Mucosa of descending colon (tissue), 3 donors: ENCODE measurements at regions not wholly inside any gene's neighbourhood (a gene's known extent, or its start where the extent isn't known, plus 50 kb on each side); places are given as distances from the start of the nearest gene placed in this dataset.

ENCODE experiments used
- ATAC-seq: fragments of 200-7000 bp; cut with Tn5 transposase; one replicate; pipeline ENCODE4 v1.9.1; 2020; ENCODE audit warnings: mild to moderate bottlenecking, moderate library complexity
- DNase-seq, 3 donors: peaks; one replicate each; pipeline ENCODE4 v3.0.0-alpha.2; 2020
- H3K36me3 ChIP-seq: fragments of 200-600 bp; one replicate; pipeline ENCODE4 v1.8.0; 2021; ENCODE audit warnings: low read depth, mild to moderate bottlenecking
- H3K4me1 ChIP-seq: fragments of 200-600 bp; one replicate; pipeline ENCODE4 v1.8.0; 2021; ENCODE audit warnings: low read depth, mild to moderate bottlenecking
- H3K4me3 ChIP-seq: fragments of 200-600 bp; one replicate; pipeline ENCODE4 v1.8.0; 2021; ENCODE audit warnings: mild to moderate bottlenecking
- H3K9me3 ChIP-seq: fragments of 200-600 bp; one replicate; pipeline ENCODE4 v1.8.0; 2021; ENCODE audit warnings: mild to moderate bottlenecking
- intact Hi-C, 2 donors: fragments of 100-400 bp; cut with DNase I in 1 of 2; cut with micrococcal nuclease in 1 of 2; formaldehyde crosslinking; loops; one replicate each; pipeline versions ENCODE4 v1.11.0 to v1.11.1; 2022; cut with DNase I, micrococcal nuclease
- TF ChIP-seq, protein P1 (sequence below): fragments of 200-600 bp; IDR thresholded peaks from one replicate; pipeline ENCODE4 v1.8.0; 2022; ENCODE audit warnings: antibody characterized with exemption, mild to moderate bottlenecking
- donor health status: DM: no; HTN: no; CAD: no; lungs with moderate emphysema.
- donor health status: DM: no; HTN: no; CAD: no.
- donor health status: DM: no; HTN: yes; CAD: no.

- Histone ChIP-seq H3K4me3 (no peak overlapping the region), H3K36me3 (no peaks in the 10 kb centered on the region), H3K9me3 (no peaks in the 10 kb centered on the region), H3K4me1 (no peaks in the 10 kb centered on the region)
- TF ChIP-seq, protein P1, sequence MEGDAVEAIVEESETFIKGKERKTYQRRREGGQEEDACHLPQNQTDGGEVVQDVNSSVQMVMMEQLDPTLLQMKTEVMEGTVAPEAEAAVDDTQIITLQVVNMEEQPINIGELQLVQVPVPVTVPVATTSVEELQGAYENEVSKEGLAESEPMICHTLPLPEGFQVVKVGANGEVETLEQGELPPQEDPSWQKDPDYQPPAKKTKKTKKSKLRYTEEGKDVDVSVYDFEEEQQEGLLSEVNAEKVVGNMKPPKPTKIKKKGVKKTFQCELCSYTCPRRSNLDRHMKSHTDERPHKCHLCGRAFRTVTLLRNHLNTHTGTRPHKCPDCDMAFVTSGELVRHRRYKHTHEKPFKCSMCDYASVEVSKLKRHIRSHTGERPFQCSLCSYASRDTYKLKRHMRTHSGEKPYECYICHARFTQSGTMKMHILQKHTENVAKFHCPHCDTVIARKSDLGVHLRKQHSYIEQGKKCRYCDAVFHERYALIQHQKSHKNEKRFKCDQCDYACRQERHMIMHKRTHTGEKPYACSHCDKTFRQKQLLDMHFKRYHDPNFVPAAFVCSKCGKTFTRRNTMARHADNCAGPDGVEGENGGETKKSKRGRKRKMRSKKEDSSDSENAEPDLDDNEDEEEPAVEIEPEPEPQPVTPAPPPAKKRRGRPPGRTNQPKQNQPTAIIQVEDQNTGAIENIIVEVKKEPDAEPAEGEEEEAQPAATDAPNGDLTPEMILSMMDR: no peak
- ATAC-seq (no peak), DNase-seq (no peak)
- intact Hi-C loops: no loop called here
Observed at GRCh38 chr13:106799781-106800335, 231.9 kb upstream of the ARGLU1 start.

- intact Hi-C loops: no loop called here
- Histone ChIP-seq H3K9me3 (no peaks in the 10 kb centered on the region), H3K4me1 (no peaks in the 10 kb centered on the region), H3K4me3 (no peak overlapping the region), H3K36me3 (no peaks in the 10 kb centered on the region)
- TF ChIP-seq, protein P1: no peak
- DNase-seq (no peak), ATAC-seq (no peak)
Observed at GRCh38 chr13:106797081-106797640, 229.2 kb upstream of the ARGLU1 start.

DNA sequence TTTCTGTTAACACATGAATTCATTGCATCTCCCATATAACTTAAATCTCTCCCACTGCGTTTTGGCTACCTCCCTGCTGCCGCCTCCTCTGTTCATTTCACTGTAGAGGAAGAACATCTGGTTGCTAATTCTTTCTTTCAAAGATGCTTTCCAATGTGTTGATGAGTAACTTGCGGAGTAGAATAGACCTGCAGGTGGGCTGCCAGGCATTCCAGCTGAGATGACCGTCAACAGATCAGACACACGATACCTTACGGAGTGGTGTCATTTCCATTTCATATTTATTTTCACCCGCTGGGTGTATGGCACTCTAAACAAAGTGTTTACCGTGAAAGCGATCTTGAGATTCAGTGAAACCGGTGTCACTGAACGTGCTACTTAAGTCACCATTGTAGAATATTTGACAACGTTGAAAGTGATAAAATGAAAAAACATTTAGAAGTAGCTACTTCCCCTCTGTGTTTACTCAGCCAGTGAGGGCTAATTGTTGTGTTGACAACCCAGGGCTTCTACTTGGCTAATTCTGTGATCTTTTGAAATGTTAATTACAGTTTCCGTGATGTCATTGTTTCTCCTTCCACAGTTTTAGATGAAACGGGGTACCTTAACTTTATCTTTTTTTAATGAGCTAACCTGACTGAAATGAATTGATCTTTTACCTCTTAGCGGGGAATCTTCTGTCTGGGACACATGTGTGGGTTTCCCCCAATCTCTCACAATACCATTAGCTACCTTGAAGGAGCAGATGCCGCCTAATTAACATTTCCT is 228.5 kb upstream of the ARGLU1 start:
- H3K4me1 ChIP-seq: no peaks in the 10 kb centered on the region
- no peak for DNase-seq
- H3K4me3 ChIP-seq: no peak overlapping the region
- TF ChIP-seq, protein P1: no peak
- intact Hi-C loops: no loop called here
- no peaks in the 10 kb centered on the region for H3K9me3 ChIP-seq
- no peaks in the 10 kb centered on the region for H3K36me3 ChIP-seq
- no peak for ATAC-seq

DNA sequence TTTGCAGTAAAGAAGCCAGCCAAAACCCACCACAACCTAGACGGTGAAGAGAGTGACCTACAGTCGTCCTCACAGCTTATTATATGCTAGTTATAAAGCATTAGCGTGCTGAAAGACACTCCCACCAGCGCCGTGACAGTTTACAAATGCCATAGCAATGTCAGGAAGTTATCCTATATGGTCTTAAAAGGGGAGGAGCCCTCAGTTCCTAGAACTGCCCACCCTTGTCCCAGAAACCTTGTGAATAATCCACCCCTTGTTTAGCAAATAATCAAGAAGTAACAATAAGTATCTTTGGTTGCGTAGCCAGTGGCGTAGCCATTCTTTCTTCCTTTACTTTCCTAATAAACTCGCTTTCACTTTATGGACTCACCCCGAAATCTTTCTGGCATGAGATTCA is 227.9 kb upstream of the ARGLU1 start:
- ATAC-seq: no peak
- TF ChIP-seq, protein P1: no peak
- DNase-seq: no peak
- no peak overlapping the region for H3K4me3 ChIP-seq
- no peaks in the 10 kb centered on the region for H3K9me3 ChIP-seq
- intact Hi-C loops: no loop called here
- no peaks in the 10 kb centered on the region for H3K4me1 ChIP-seq
- no peaks in the 10 kb centered on the region for H3K36me3 ChIP-seq

GRCh38 chr13:106794117-106794516 is 226.2 kb upstream of the ARGLU1 start:
- ATAC-seq (no peak), DNase-seq (no peak)
- no peak overlapping the region for H3K4me3 ChIP-seq
- no peaks in the 10 kb centered on the region for H3K9me3 ChIP-seq
- TF ChIP-seq, protein P1: no peak
- no peaks in the 10 kb centered on the region for H3K36me3 ChIP-seq
- no peaks in the 10 kb centered on the region for H3K4me1 ChIP-seq
- intact Hi-C loops: no loop called here
